ENCODE measurements at regions not wholly inside any gene's neighbourhood (a gene's known extent, or its start where the extent isn't known, plus 50 kb on each side); places are given as distances from the start of the nearest gene placed in this dataset.

DNA sequence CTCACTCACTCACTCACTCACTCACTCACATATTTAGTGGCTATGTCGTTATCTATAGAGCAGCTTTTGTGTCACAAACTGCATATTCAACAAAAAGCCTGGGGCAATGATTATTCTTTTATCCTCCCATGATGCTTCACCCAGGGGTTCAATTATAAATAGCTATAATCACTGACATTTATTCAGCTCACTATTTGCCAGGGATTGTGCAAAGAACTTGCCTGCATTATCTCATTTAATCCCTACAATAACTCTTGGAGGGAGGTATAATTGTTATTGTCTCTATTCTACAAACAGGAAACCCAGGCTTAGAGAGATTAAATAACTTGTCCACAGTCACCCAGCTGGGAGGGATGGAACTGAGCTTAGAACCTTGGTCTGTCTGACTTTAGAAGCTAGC is 298.0 kb upstream of the MSX2 start:
- TF ChIP-seq POLR2AphosphoS5 (IDR thresholded peaks at IDR 0.05; ENCODE audit: low read depth, low read length) (no peak), TAF1 (IDR thresholded peaks at IDR 0.05; ENCODE audit: low read depth, low read length) (no peak), POLR2A (IDR thresholded peaks at IDR 0.05; ENCODE audit: low read depth, low read length) (no peak), POU2F2 (IDR thresholded peaks at IDR 0.05; ENCODE audit: low read depth, low read length) (no peak), PAX5 (IDR thresholded peaks at IDR 0.05; ENCODE audit: insufficient read depth, low read length, severe bottlenecking) (no peak)

Measured in GM12891 (cell line).